B cell (primary cell): ENCODE measurements at regions not wholly inside any gene's neighbourhood (a gene's known extent, or its start where the extent isn't known, plus 50 kb on each side); places are given as distances from the start of the nearest gene placed in this dataset.

Source experiments
- EZH2 ChIP-seq: IDR thresholded peaks from 2 replicates; pipeline ENCODE4 v1.6.1; 2012; ENCODE audit warnings: borderline replicate concordance, low read depth, mild to moderate bottlenecking, moderate library complexity, low read length; ENCODE audit not compliant: insufficient read depth, poor library complexity, severe bottlenecking
- TF ChIP-seq, protein P1 (sequence below): fragments of 200-600 bp; IDR thresholded peaks from one replicate; pipeline ENCODE4 v1.8.0; 2022; ENCODE audit warnings: antibody characterized with exemption, mild to moderate bottlenecking

DNA sequence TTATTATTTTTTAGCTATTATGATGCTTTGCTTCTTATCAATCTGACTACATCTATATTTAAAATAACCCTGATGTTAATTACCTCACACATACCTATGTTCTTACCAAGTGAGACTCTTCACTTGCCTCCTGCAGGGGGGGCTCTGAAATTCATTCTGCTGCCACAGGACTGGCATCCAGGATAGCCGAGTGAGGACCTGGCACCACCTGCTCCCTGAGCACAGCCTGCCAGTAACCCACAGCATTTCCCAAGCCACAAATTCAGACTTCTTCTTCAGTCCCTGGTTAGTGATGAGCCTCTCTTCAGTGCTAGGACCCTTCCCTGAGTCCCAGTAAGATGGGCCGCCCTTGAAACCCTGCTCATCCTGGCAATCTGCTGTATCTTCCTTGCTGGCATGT lies 296.5 kb upstream of the PLXNA2 start:
- TF ChIP-seq, protein P1, sequence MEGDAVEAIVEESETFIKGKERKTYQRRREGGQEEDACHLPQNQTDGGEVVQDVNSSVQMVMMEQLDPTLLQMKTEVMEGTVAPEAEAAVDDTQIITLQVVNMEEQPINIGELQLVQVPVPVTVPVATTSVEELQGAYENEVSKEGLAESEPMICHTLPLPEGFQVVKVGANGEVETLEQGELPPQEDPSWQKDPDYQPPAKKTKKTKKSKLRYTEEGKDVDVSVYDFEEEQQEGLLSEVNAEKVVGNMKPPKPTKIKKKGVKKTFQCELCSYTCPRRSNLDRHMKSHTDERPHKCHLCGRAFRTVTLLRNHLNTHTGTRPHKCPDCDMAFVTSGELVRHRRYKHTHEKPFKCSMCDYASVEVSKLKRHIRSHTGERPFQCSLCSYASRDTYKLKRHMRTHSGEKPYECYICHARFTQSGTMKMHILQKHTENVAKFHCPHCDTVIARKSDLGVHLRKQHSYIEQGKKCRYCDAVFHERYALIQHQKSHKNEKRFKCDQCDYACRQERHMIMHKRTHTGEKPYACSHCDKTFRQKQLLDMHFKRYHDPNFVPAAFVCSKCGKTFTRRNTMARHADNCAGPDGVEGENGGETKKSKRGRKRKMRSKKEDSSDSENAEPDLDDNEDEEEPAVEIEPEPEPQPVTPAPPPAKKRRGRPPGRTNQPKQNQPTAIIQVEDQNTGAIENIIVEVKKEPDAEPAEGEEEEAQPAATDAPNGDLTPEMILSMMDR = no peak
- no peak for TF ChIP-seq EZH2
